Endothelial cell (in vitro differentiated cells): ENCODE measurements at regions not wholly inside any gene's neighbourhood (a gene's known extent, or its start where the extent isn't known, plus 50 kb on each side); places are given as distances from the start of the nearest gene placed in this dataset.

Source experiments
- DNase-seq: peaks from one replicate; pipeline ENCODE4 v3.0.0; 2021; ENCODE audit warnings: low spot score
- H3K27ac Mint-ChIP-seq: one replicate; pipeline ENCODE4 v1.8.0; 2021; ENCODE audit warnings: mixed read lengths, inconsistent platforms; ENCODE audit not compliant: unreplicated experiment
- H3K27me3 Mint-ChIP-seq: one replicate; pipeline ENCODE4 v1.8.0; 2021; ENCODE audit warnings: mild to moderate bottlenecking, moderate library complexity, mixed read lengths, inconsistent platforms; ENCODE audit not compliant: unreplicated experiment
- H3K36me3 Mint-ChIP-seq: one replicate; pipeline ENCODE4 v1.8.0; 2021; ENCODE audit warnings: mild to moderate bottlenecking, low read depth, mixed read lengths, inconsistent platforms; ENCODE audit not compliant: unreplicated experiment
- H3K4me1 Mint-ChIP-seq: one replicate; pipeline ENCODE4 v1.8.0; 2021; ENCODE audit warnings: mild to moderate bottlenecking, mixed read lengths, inconsistent platforms; ENCODE audit not compliant: unreplicated experiment
- H3K4me3 Mint-ChIP-seq: one replicate; pipeline ENCODE4 v1.8.0; 2021; ENCODE audit warnings: mild to moderate bottlenecking, mixed read lengths, inconsistent platforms; ENCODE audit not compliant: unreplicated experiment
- H3K9me3 Mint-ChIP-seq: one replicate; pipeline ENCODE4 v1.8.0; 2021; ENCODE audit warnings: mixed read lengths, inconsistent platforms; ENCODE audit not compliant: unreplicated experiment
- TF ChIP-seq, protein P1 (sequence below): fragments of 200-600 bp; sonication (generic); IDR thresholded peaks from one replicate; pipeline ENCODE4 v1.5.0; 2021; ENCODE audit warnings: antibody characterized with exemption; ENCODE audit not compliant: unreplicated experiment

DNA sequence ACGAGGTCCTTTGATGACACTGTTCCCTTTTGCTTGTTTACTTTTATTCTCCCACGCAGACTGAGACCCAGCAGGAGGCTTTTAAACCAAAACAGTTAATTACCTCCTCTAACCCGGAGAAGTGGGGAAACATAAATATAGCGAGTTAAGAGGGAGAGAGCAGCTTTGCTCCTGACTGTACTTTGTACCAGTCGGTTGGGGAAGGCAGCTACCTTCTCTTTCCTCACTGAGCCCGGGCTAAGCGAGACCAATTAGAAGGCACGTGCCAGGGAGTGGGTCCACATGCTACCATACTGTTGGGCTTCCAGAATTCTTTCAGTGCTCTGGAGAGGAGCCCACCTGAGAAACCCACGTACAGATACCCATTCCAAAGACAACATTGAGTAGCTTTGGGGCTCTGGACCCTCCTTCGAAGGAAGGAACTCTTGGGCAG is 124.2 kb downstream of the ZIC5 start:
- DNase-seq, result no peak
- Mint-ChIP-seq H3K9me3 (no peaks in the 10 kb centered on the region), H3K4me1 (peaks cover 4% of the 10 kb centered on the region), H3K36me3 (no peaks in the 10 kb centered on the region), H3K27me3 (no peaks in the 10 kb centered on the region), H3K27ac (no peak overlapping the region), H3K4me3 (no peak overlapping the region)
- TF ChIP-seq, protein P1, sequence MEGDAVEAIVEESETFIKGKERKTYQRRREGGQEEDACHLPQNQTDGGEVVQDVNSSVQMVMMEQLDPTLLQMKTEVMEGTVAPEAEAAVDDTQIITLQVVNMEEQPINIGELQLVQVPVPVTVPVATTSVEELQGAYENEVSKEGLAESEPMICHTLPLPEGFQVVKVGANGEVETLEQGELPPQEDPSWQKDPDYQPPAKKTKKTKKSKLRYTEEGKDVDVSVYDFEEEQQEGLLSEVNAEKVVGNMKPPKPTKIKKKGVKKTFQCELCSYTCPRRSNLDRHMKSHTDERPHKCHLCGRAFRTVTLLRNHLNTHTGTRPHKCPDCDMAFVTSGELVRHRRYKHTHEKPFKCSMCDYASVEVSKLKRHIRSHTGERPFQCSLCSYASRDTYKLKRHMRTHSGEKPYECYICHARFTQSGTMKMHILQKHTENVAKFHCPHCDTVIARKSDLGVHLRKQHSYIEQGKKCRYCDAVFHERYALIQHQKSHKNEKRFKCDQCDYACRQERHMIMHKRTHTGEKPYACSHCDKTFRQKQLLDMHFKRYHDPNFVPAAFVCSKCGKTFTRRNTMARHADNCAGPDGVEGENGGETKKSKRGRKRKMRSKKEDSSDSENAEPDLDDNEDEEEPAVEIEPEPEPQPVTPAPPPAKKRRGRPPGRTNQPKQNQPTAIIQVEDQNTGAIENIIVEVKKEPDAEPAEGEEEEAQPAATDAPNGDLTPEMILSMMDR, result no peak

DNA sequence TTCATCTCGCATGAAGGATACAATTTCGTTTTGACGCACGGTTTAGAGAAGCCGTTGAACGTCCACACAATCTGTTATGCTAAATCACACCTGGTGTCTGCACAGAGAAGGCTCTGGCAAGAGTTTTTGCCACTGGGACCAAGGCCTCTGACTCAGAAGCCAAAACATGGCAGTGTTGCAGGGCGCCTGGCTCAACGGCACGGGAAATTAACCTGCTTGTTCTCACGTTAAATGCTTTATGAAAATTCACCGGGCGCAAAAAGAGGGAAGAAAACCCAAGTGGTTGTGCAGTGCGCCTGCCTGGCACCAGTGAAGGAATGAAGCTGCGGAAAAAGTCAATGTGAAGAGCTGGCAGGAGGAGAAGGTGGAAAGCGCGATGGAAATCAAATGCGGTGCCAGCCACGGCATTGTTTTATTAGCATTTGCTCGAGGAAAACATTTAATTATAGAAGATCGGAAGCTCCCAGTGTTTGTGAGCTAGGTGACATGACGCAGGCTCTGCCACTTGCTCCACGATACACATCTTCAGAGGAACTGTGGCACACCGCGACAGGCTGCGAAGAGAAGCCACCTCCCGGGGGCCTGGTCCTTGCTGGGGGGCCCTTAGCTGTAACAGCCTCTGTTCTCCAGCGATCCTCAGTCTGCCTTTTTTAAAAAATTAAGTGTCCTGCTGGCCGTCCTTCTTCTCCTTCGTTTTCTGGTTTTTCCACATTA is 126.2 kb downstream of the ZIC5 start:
- peaks cover 6% of the 10 kb centered on the region for H3K4me1 Mint-ChIP-seq
- H3K9me3 Mint-ChIP-seq, result no peaks in the 10 kb centered on the region
- no peak overlapping the region for H3K27ac Mint-ChIP-seq
- DNase-seq, result no peak
- no peak overlapping the region for H3K4me3 Mint-ChIP-seq
- TF ChIP-seq, protein P1, result no peak
- no peaks in the 10 kb centered on the region for H3K36me3 Mint-ChIP-seq
- H3K27me3 Mint-ChIP-seq, result no peaks in the 10 kb centered on the region

DNA sequence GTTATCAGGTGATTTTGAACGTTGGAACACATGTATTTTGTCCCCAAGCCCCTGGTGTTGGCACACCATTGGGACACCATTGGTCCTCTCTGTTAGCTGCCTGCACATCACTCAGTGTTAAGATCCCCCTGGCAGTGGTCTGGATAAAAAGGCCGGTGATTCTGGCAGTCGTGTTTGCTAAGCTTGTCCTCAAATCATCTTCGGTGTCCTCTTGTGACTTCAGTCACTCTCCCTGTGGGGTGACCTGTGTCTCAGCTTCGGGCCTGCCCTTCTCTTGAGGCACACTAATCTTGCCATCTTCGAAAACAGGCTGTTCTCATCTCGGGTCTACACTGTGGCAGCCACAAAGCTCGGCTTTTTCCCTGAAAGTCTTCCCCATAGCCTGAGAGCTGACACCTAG is 127.1 kb downstream of the ZIC5 start:
- no peak overlapping the region for H3K4me3 Mint-ChIP-seq
- H3K27me3 Mint-ChIP-seq, result no peaks in the 10 kb centered on the region
- H3K4me1 Mint-ChIP-seq, result peaks cover 6% of the 10 kb centered on the region
- no peak overlapping the region for H3K27ac Mint-ChIP-seq
- TF ChIP-seq, protein P1, result no peak
- H3K9me3 Mint-ChIP-seq, result no peaks in the 10 kb centered on the region
- no peak for DNase-seq
- H3K36me3 Mint-ChIP-seq, result no peaks in the 10 kb centered on the region

DNA sequence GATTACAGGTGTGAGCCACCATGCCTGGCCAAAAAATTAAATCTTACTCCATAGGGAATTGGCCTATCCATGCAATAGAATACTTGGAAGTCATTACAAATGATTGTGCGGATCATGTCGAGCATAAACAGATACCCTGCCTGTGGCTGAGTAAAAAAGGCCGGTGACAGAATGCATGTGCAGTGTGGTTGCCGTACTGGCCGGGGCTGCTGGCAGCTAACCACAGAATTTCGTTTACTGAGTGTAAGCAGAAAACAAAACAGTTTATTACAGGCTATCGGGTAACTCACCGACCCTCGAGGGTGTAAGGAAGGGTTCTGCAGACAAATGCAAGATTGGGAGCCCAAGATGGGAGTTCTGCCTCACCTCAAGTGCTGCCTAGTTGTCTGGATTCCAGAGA is 127.7 kb downstream of the ZIC5 start:
- Mint-ChIP-seq H3K9me3 (no peaks in the 10 kb centered on the region), H3K27ac (no peak overlapping the region), H3K4me1 (peaks cover 6% of the 10 kb centered on the region), H3K4me3 (no peak overlapping the region), H3K27me3 (no peaks in the 10 kb centered on the region), H3K36me3 (no peaks in the 10 kb centered on the region)
- TF ChIP-seq, protein P1, result no peak
- DNase-seq, result no peak

DNA sequence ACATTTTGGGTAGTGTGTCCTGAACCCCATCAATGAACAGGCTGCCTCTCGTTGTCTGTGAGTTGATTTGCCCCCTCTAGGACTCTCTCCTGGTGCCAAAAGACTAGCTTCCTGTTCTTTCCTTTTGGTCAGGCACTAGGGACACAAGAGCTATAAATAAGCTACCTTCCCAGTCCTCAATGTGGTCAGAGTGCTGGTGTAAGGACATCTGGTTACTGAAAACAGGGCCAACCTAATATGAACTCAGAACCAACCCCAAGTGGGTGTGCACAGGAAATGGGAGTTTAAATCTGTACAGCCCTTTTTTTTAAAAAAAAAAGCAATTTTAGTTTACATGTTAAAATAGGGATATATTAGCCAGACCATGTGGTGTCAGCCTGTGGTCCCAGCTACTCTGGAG is 129.2 kb downstream of the ZIC5 start:
- no peaks in the 10 kb centered on the region for H3K36me3 Mint-ChIP-seq

More for the DNA sequence above, 129.2 kb downstream of the ZIC5 start:
- TF ChIP-seq, protein P1, result no peak
- Mint-ChIP-seq H3K4me3 (no peak overlapping the region), H3K4me1 (peaks cover 6% of the 10 kb centered on the region), H3K27ac (no peak overlapping the region), H3K9me3 (no peaks in the 10 kb centered on the region), H3K27me3 (no peaks in the 10 kb centered on the region)
- DNase-seq, result no peak
